ENCODE measurements at regions not wholly inside any gene's neighbourhood (a gene's known extent, or its start where the extent isn't known, plus 50 kb on each side); places are given as distances from the start of the nearest gene placed in this dataset.

GRCh38 chr2:33727361-33728032, 128.4 kb upstream of the FAM98A start:
- TF ChIP-seq, protein P1, sequence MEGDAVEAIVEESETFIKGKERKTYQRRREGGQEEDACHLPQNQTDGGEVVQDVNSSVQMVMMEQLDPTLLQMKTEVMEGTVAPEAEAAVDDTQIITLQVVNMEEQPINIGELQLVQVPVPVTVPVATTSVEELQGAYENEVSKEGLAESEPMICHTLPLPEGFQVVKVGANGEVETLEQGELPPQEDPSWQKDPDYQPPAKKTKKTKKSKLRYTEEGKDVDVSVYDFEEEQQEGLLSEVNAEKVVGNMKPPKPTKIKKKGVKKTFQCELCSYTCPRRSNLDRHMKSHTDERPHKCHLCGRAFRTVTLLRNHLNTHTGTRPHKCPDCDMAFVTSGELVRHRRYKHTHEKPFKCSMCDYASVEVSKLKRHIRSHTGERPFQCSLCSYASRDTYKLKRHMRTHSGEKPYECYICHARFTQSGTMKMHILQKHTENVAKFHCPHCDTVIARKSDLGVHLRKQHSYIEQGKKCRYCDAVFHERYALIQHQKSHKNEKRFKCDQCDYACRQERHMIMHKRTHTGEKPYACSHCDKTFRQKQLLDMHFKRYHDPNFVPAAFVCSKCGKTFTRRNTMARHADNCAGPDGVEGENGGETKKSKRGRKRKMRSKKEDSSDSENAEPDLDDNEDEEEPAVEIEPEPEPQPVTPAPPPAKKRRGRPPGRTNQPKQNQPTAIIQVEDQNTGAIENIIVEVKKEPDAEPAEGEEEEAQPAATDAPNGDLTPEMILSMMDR (conservative IDR thresholded peaks at IDR 0.05; ENCODE audit: low read depth), result no peak
- no peak overlapping the region for H3K27ac ChIP-seq
- POLR2A ChIA-PET (ENCODE audit: low non-redundant PET), result no interaction called here
- CTCF ChIA-PET, result no interaction called here
- no peak for DNase-seq (ENCODE audit: low spot score)

- ChIA-PET CTCF (no interaction called here), POLR2A (ENCODE audit: low non-redundant PET) (no interaction called here)
- DNase-seq (ENCODE audit: low spot score), result no peak
- no peak overlapping the region for H3K27ac ChIP-seq
- TF ChIP-seq, protein P1 (conservative IDR thresholded peaks at IDR 0.05; ENCODE audit: low read depth), result no peak
These were observed 127.3 kb upstream of the FAM98A start for GRCh38 chr2:33726415-33726814.

DNA sequence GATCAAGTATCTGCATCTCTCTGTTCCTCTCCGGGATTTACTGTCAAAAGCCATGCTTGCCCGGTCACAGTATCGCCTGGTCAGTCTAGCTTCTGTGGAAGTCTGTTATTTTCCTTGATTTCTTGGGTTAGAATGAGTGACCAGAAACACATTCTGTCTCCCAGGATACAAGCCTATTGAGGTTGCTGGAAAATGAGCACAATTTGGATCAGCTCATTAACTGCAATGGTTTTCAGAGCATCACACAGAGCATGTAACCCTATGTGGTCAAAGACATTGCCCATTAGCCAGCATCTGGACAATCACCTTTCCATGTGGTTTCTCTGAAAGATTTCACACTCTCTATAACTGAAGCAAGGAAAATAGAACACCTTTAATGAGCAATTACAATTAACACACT, 124.2 kb upstream of the FAM98A start:
- ChIA-PET CTCF (no interaction called here), POLR2A (ENCODE audit: low non-redundant PET) (no interaction called here)
- no peak for DNase-seq (ENCODE audit: low spot score)
- TF ChIP-seq, protein P1 (conservative IDR thresholded peaks at IDR 0.05; ENCODE audit: low read depth), result no peak
- H3K27ac ChIP-seq, result no peak overlapping the region

- TF ChIP-seq, protein P1 (conservative IDR thresholded peaks at IDR 0.05; ENCODE audit: low read depth), result no peak
- POLR2A ChIA-PET (ENCODE audit: low non-redundant PET), result no interaction called here
- CTCF ChIA-PET, result no interaction called here
- no peak for DNase-seq (ENCODE audit: low spot score)
- H3K27ac ChIP-seq, result no peak overlapping the region
These were observed 120.0 kb upstream of the FAM98A start for GRCh38 chr2:33719067-33719466.

DNA sequence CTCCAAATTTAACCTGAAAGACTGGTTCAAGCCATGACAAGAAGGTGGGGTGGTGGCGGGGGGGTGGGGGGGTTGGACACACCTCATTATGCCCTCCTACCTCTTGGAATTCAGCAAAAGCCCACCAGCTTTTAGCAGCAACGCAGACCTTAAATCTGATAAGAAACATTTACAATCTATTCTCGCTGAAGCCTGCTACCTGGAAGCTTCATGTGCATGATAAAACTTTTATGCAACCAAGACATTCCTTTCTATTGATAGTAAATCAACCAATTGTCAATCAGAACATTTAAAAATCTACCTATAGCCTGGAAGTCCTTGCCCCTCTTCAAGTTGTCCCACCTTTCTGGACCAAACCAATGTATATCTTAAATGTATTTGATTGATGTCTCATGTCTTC, 113.6 kb upstream of the FAM98A start:
- TF ChIP-seq, protein P1 (conservative IDR thresholded peaks at IDR 0.05; ENCODE audit: low read depth), result no peak
- CTCF ChIA-PET, result no interaction called here
- no peak for DNase-seq (ENCODE audit: low spot score)
- H3K27ac ChIP-seq, result no peak overlapping the region
- POLR2A ChIA-PET (ENCODE audit: low non-redundant PET), result no interaction called here

- no peak for DNase-seq (ENCODE audit: low spot score)
- ChIA-PET CTCF (interaction anchor here (0.6 kb wide), 1 partner anchor 217 kb away, joined by 4 read pairs; no protein-coding TSS in a partner anchor), POLR2A (ENCODE audit: low non-redundant PET) (no interaction called here)
- H3K27ac ChIP-seq, result no peak overlapping the region
- TF ChIP-seq, protein P1 (conservative IDR thresholded peaks at IDR 0.05; ENCODE audit: low read depth), result no peak
These were observed 110.9 kb upstream of the FAM98A start for GRCh38 chr2:33709951-33710350.
